SW480 (cell line): ENCODE measurements at regions not wholly inside any gene's neighbourhood (a gene's known extent, or its start where the extent isn't known, plus 50 kb on each side); places are given as distances from the start of the nearest gene placed in this dataset.

Experiments
- DNase-seq: peaks from one replicate; pipeline ENCODE4 v3.0.0-alpha.2; 2016; ENCODE audit warnings: low spot score

- no peak for DNase-seq
These were observed 65.5 kb upstream of the GNPDA2 start for GRCh38 chr4:44791831-44792230.

GRCh38 chr4:44777115-44777514, 50.8 kb upstream of the GNPDA2 start:
- DNase-seq, result no peak
